ENCODE measurements at regions not wholly inside any gene's neighbourhood (a gene's known extent, or its start where the extent isn't known, plus 50 kb on each side); places are given as distances from the start of the nearest gene placed in this dataset.

DNA sequence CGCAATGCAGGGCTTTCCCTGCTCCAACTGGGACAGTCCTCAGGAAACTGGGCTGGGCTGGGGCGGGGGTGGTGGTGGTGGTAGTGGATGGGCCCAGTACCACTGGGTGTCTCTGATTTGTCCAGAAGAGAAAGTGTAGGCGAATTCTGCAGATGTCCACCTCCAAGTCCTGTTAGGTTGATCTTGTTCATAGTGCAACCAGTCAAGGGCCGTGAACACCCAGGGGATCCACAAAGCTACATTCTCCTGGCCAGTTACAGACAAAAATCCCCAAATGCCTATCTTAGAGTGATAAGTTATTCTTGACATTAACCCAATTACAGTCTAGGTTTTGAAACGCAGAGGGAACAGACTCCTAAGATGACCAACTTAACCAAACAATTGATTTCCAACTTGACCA, 97.5 kb upstream of the SHB start:
- H3K27ac ChIP-seq, result no peak overlapping the region
- TF ChIP-seq, protein P1, sequence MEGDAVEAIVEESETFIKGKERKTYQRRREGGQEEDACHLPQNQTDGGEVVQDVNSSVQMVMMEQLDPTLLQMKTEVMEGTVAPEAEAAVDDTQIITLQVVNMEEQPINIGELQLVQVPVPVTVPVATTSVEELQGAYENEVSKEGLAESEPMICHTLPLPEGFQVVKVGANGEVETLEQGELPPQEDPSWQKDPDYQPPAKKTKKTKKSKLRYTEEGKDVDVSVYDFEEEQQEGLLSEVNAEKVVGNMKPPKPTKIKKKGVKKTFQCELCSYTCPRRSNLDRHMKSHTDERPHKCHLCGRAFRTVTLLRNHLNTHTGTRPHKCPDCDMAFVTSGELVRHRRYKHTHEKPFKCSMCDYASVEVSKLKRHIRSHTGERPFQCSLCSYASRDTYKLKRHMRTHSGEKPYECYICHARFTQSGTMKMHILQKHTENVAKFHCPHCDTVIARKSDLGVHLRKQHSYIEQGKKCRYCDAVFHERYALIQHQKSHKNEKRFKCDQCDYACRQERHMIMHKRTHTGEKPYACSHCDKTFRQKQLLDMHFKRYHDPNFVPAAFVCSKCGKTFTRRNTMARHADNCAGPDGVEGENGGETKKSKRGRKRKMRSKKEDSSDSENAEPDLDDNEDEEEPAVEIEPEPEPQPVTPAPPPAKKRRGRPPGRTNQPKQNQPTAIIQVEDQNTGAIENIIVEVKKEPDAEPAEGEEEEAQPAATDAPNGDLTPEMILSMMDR (conservative IDR thresholded peaks at IDR 0.05), result no peak

DNA sequence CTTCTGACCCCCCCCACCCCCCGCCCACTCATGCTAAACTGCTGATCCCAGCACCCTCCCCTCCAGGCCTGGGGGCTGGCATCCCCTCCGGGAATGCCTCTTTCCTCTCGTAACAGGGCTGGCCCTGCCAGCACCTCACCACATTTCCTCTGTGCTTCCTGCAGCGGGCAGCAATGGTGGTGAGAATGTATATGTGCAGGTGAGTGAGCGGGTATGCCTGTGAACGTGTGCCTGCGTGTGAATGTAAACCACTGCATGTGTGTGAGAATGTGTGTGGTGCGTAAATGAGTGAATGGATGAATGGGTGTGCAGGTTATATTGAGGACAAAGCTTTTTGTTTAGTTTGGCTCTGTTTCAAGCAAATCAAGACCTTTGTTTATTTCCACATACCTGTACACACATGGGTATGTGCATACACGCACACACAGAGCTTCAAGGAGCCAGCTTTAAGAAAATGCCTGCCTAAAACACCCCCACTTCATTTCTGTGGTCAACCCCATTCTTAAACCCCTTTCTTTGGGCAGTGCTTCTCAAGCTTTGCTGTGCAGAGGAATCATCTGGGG, 95.7 kb upstream of the SHB start:
- TF ChIP-seq, protein P1 (conservative IDR thresholded peaks at IDR 0.05), result no peak
- H3K27ac ChIP-seq, result no peak overlapping the region

DNA sequence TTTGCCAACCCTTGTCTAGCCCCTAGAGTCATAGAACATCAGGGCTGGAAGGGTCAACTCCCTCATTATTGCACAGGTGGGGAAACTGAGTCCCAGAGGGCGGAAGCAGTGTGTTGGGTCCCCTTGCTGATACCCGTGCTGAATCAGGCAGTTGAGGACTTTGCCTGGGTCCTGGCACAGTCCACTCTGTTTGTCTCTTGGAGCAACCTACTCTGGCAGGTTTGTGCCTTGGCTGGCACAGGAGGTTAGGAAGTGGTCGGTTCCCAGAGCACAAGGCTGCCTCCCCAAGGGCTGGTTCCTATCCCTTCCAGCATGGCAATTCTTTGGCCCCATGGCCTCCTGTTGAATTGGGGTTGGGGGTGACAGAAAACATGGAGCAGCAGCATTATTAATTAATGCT, 94.5 kb upstream of the SHB start:
- TF ChIP-seq, protein P1 (conservative IDR thresholded peaks at IDR 0.05), result no peak
- peak overlapping the region; percentile 45 for H3K27ac ChIP-seq

DNA sequence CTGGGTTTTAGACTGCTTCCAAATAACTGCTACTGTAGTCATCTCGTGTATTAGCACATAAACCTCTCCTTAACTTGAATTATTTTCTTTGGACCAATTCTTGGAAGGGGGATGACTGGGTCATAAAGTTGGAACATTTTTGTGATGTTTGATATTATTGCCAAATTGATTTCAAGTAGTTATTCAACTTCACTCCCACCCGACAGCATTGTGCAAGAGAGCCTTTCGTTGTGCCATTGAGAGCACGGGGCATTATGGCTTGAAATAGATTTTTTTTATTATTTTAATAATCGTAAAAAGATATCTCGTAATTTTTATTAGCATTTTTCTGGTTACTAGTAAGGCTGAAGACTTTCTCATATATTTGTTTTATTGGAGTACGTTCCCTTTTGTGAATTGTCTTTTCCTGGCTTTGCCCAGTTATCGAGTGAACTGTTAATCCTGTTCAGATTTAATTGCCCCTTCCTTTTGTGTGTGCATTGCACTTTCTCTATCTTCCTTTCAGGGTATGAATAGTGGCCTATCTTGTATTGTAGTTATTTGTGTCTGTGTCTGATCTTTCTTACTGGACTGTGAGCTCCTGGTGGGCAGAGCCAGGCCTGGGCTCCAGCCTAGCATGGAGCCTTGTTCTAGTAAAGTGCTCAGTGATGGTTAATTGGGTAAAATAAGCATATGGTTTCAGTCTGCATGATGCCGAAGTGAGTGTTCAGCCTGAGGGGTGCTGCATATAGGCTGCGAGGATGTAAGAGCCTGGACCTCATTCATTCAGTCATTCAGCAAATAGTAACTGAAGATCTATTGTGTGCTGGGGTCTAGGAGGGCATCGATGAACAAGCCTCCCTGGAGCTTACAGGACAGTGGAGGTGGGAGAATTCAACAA, 93.5 kb upstream of the SHB start:
- peak overlapping the region; percentile 45 for H3K27ac ChIP-seq
- TF ChIP-seq, protein P1 (conservative IDR thresholded peaks at IDR 0.05), result no peak

DNA sequence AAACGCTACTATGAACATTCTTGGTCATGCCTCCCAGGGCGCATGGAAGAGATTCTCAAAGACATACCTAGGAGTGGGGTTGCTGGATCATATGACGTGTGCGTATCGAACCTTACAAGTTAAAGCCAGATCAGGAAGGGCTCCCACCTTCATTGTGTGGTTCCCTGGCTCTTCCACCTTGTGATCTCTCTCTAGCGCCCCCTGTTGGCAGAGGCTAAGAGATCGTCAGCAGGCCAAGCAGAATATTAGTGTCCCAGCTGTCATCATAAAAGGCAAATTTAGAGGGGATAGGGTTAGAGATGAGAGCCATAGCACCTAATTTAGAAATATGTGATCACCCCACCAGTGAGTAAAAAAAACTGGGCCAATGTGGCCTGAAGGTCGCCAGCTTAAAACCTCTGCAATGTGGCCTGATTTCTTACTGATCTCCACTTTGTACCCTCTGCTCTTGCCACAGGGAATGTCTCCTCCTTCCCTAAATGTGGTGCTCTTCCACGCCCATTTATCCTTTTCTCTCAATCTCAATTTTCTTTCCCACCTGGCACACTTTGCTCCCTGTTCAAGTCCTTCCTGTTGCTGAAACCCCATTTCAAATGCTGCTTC, 91.7 kb upstream of the SHB start:
- TF ChIP-seq, protein P1 (conservative IDR thresholded peaks at IDR 0.05), result peak; percentile 69
- H3K27ac ChIP-seq, result no peak overlapping the region

DNA sequence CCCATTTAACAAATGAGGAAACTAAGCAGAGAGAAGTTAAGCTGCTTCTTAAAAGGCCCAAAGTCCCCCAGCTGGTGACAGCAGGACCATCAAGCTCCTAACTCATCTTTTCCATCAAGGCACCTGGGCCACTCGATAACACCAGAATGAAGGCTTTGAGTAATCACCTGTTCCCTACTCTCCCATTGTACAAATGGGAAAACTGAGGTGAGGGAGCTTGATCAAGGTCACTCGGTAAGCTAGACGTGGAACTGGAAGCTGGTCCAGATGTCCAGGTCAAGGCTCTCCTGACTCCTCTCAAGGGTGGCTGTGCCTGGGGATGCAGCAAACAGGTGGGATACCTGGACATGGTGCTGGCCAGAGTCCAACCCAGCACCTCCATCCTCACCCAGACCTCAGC, 90.6 kb upstream of the SHB start:
- TF ChIP-seq, protein P1 (conservative IDR thresholded peaks at IDR 0.05), result no peak

DNA sequence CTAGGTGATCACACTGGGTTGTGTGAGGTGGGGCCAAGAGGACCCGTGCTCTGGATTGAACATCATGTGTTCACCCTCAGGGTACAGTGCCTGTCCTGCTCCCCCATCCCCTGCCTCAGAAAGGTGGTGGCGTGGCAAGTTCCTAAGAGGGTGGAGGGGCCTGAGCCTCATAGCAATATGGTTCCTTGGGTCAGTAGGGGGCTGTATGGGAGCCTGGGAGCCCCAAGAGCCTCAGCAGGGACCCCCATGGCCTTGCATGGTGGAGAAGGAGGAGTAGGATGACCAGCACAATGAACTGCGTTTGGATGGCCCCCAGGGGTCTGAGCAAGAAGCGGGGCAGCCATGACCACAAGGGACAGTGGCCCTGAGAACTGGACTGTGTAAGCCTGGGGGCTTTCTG, 89.6 kb upstream of the SHB start:
- TF ChIP-seq, protein P1 (conservative IDR thresholded peaks at IDR 0.05), result no peak
- H3K27ac ChIP-seq, result no peak overlapping the region

More for the DNA sequence above, 90.6 kb upstream of the SHB start:
- H3K27ac ChIP-seq, result no peak overlapping the region
